Effector memory CD4-positive, alpha-beta T cell (primary cell): ENCODE measurements at regions not wholly inside any gene's neighbourhood (a gene's known extent, or its start where the extent isn't known, plus 50 kb on each side); places are given as distances from the start of the nearest gene placed in this dataset.

Experiments used
- DNase-seq, 3 donors: peaks; one replicate each; pipeline ENCODE4 v3.0.0-alpha.2; 2020
- H3K27ac ChIP-seq: 2 replicates; pipeline ENCODE4 v1.7.0; 2013; ENCODE audit warnings: mild to moderate bottlenecking, low read length, moderate library complexity; ENCODE audit not compliant: insufficient read depth, poor library complexity, severe bottlenecking
- H3K27me3 ChIP-seq: replicated peaks from 2 replicates; pipeline ENCODE4 v1.7.0; 2013; ENCODE audit warnings: mild to moderate bottlenecking, low read length; ENCODE audit not compliant: insufficient read depth, control insufficient read depth, poor library complexity, severe bottlenecking
- H3K36me3 ChIP-seq: 2 replicates; pipeline ENCODE4 v1.7.0; 2013; ENCODE audit warnings: mild to moderate bottlenecking, low read length, moderate library complexity; ENCODE audit not compliant: control insufficient read depth, insufficient read depth
- H3K4me1 ChIP-seq: 2 replicates; pipeline ENCODE4 v1.7.0; 2013; ENCODE audit warnings: low read length, mild to moderate bottlenecking; ENCODE audit not compliant: control insufficient read depth, insufficient read depth, poor library complexity, severe bottlenecking
- H3K4me3 ChIP-seq: 2 replicates; pipeline ENCODE4 v1.7.0; 2013; ENCODE audit warnings: low read length, low read depth, mild to moderate bottlenecking; ENCODE audit not compliant: insufficient read depth, poor library complexity, severe bottlenecking
- H3K9me3 ChIP-seq: 2 replicates; pipeline ENCODE4 v1.7.0; 2013; ENCODE audit warnings: mild to moderate bottlenecking, low read length, moderate library complexity; ENCODE audit not compliant: control insufficient read depth

DNA sequence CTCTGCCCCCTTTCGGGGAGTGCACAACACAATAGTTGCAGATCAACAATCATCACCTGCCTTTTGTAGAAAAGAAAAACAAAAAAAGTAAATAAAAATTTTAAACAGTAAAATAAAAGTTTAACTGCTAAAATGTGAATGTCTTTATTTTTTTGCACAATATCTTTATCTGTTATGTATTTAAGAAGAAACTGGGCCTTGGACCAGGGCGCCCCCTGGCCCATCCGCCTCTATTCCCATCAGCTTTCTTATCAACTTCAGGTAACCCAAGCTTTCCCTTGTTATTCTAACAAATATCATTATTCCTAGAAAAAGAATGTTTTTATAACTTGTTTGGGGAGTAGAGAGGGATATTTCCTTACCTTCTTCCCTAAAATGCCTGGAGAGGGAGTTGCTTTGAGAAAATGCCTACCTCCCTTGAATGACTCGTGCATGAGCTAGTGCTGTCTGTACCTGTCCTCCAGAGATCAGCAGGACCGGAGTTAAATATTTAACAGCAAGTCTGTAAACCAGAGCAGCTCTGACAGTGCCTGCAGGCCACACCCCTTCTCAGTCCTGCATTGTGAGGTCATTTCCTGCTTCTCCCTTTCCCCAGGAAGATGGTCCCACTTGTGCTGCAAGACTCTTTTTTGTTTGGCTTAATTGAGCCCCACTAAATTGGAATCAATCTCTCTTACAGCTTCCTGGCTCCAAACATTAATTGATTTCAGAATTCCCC lies 192.8 kb upstream of the RGS6 start:
- Histone ChIP-seq H3K9me3 (no peaks in the 10 kb centered on the region), H3K4me1 (no peaks in the 10 kb centered on the region), H3K27ac (no peak overlapping the region), H3K27me3 (no peaks in the 10 kb centered on the region), H3K4me3 (no peak overlapping the region), H3K36me3 (peaks cover 25% of the 10 kb centered on the region)
- no peak for DNase-seq

DNA sequence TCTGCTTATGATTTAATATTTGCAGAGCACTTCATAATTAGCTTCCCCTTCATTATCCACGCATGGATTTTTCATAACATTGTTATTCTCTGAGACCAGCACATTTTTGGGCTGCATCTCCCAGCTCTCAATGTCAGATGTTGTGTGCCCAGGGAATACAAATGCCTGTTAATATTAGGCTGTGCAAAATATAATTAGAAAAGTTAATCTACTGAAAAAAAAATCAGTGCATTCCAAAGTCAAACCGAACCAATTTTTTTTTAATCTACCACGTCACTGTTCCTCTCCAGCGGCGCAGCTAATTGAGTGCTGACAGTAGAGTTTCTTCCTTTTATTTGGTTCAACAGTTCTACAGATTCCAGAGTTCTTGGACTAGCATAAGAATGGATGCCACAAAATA lies 191.0 kb upstream of the RGS6 start:
- Histone ChIP-seq H3K4me3 (no peak overlapping the region), H3K36me3 (peaks cover 8% of the 10 kb centered on the region), H3K4me1 (no peaks in the 10 kb centered on the region), H3K9me3 (no peaks in the 10 kb centered on the region), H3K27me3 (no peaks in the 10 kb centered on the region), H3K27ac (no peak overlapping the region)
- no peak for DNase-seq

DNA sequence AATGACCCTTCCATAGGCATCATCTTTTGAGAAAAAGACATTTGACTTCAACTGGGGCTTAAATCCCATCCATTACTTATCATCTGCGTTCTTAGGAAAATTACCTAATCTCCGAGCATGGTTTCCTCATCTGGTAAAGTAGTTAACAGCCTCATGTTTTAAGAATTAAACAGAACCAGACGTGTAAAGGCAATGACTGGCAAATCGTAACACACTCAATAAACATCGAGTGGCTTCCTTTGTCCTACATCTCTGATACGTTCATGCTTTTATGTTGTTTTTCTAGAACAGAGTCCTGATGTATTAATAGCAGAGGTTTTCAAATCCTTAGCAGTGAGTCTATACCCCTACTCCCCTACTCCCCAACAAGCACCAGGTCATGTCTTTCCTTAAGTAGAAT lies 189.7 kb upstream of the RGS6 start:
- no peaks in the 10 kb centered on the region for H3K27me3 ChIP-seq
- H3K4me1 ChIP-seq = no peaks in the 10 kb centered on the region
- H3K27ac ChIP-seq = no peak overlapping the region
- H3K36me3 ChIP-seq = no peaks in the 10 kb centered on the region
- H3K4me3 ChIP-seq = no peak overlapping the region
- H3K9me3 ChIP-seq = no peaks in the 10 kb centered on the region
- DNase-seq = no peak

DNA sequence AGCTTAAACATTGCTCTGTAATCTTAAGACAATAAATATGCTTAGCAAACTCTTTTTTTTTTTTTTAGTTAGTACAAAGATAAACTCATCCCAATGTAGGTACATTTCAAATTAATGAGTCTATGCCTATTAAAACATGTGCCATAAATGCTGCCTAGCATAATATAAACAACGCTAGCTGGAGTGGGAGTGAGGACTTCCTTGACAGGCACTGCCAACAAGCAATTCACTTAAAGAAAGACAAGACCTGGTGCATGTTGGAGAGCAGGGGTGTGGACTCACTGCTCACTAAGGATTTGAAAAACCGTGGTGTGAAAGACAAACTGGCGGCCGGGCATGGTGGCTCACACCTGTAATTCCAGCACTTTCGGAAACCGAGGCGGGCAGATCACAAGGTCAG lies 187.2 kb upstream of the RGS6 start:
- Histone ChIP-seq H3K4me3 (no peak overlapping the region), H3K27ac (no peak overlapping the region), H3K36me3 (no peaks in the 10 kb centered on the region), H3K4me1 (no peaks in the 10 kb centered on the region), H3K27me3 (no peaks in the 10 kb centered on the region), H3K9me3 (peaks cover 4% of the 10 kb centered on the region)
- DNase-seq = no peak

DNA sequence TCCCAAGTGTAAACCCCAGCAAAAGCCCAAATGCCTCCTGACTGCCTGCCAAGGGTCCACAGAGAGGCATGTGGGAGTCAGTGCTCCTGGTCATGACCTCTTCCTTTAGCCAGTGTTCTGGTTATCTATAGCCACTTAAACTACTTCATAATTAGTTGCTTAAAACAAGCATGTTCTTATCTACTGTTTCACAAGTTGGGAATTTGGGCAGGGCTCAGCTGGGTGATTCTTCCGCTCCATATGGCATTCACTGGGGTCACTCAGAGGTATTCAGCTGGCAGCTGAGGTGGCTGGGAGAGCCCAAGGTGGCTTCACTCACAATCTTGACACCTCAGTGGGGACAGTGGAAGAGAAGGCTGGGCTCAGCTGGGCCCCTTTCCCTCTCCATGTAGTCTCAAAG lies 184.0 kb upstream of the RGS6 start:
- Histone ChIP-seq H3K4me1 (no peaks in the 10 kb centered on the region), H3K9me3 (peaks cover 4% of the 10 kb centered on the region), H3K4me3 (no peak overlapping the region), H3K36me3 (no peaks in the 10 kb centered on the region), H3K27ac (no peak overlapping the region), H3K27me3 (no peaks in the 10 kb centered on the region)
- no peak for DNase-seq

DNA sequence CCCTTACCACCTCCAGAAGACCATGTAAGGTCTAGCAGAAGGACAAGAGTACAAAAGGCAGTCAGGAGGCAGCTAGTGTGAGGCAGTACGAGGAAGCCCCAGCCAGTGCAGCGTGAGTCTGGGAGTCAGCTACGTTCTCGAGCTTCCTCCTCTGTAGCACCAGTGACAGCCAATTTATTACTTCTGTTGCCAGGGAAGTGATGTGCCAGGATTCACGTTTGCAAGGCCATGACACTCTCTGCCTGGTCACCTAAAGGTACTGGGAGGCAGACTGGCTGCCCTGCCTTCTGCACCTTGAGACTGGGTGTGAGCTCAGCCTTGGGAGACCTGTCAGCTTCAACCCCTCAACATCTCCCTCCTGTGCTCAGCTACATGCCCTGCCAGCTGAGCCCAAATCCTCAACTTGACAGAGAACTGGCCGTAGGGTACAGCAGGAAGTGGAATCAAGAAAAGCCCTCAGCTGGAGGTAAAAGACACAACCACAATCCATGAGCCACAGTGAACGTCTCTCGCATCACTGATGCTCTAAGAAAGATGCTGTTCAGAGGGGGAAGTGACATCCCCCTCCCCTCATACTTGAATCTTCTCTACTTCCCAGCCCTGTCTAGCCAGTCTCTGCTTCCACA lies 182.5 kb upstream of the RGS6 start:
- H3K36me3 ChIP-seq = no peaks in the 10 kb centered on the region
- H3K4me1 ChIP-seq = no peaks in the 10 kb centered on the region
- no peak overlapping the region for H3K27ac ChIP-seq
- DNase-seq = no peak
- peaks cover 4% of the 10 kb centered on the region for H3K9me3 ChIP-seq
- H3K27me3 ChIP-seq = no peaks in the 10 kb centered on the region
- H3K4me3 ChIP-seq = no peak overlapping the region

DNA sequence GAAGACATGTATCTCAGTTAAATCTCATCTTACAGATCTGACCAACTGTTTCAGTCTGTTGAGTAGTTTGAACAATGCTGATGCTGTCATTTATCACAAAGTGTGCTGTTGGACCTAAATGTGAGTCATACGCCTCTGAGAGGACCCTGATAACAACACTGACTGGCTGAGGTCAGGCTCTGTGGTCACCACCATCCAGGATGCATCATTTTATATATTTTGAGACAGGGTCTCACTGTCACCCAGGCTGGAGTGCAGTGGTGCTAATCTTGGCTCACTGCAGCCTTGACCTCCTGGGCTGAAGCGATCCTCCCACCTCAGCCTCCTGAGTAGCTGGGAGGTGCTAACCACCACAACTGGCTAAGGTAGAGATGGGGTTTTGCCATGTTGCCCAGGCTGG lies 181.0 kb upstream of the RGS6 start:
- peaks cover 4% of the 10 kb centered on the region for H3K9me3 ChIP-seq
- no peak for DNase-seq
- no peak overlapping the region for H3K4me3 ChIP-seq
- H3K36me3 ChIP-seq = no peaks in the 10 kb centered on the region
- no peaks in the 10 kb centered on the region for H3K27me3 ChIP-seq
- no peak overlapping the region for H3K27ac ChIP-seq
- H3K4me1 ChIP-seq = no peaks in the 10 kb centered on the region

DNA sequence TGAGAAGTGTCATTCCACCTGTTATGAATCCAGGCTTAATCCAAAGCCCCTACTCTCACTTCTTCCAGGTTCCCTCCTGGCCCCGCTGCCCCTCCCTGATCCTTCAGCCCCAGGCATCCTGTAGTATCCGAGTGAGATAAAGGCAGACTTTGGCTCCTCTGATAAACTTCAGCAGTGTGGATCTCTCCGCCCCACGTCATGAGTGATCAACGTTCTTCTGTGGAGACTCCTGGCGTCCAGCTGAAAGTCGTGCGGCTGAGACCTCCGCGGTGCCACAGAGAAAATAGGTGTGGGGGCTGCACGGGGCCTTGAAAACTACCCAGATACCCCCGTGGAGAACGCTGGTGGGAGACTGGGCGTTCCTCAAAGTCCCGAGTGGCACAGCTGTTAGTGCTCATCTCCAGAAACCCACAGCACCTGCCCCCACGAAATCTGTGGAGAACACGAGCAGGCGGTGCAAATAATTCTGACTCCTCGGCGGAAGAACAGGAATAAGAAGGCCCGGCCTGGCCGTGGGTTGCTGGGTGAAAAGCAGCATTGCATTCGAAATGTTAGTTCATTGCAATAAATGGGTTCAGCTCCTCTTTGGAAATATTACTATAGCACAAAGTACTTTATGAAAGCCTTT lies 180.0 kb upstream of the RGS6 start:
- Histone ChIP-seq H3K4me3 (no peak overlapping the region), H3K27ac (no peak overlapping the region), H3K36me3 (no peaks in the 10 kb centered on the region), H3K9me3 (peaks cover 4% of the 10 kb centered on the region), H3K4me1 (no peaks in the 10 kb centered on the region), H3K27me3 (no peaks in the 10 kb centered on the region)
- no peak for DNase-seq

DNA sequence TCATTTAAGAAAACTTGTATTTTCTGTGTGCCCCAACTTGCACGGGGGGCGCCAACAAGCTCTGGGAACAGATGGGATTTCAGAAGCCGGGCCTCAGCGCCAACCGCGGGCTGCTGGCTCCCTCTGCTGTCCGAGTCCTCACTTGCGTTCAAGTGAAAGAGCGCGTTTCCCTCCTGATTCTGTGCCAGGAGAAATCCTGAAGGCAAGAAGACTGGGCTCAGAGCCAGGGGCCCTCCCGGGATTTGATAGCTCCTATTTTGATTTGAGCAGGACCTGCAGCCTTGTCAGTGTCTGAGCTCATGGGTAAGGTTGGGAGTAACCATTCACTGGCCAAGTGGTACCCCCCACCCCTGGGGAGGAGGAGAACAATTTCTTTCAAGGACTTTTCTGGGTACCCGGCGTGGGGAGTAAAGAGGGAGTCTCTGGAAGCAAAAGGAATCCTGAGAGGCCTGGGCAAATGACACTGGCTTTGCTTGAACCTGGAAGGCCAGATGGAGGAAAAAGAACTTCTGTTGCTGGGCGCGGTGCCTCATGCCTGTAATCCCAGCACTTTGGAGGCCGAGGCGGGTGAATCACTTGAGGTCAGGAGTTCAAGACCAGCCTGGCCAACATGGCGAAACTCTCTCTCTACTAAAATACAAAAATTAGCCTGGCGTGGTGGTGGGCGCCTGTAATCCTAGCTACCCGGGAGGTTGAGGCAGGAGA lies 179.0 kb upstream of the RGS6 start:
- Histone ChIP-seq H3K27ac (no peak overlapping the region), H3K4me1 (no peaks in the 10 kb centered on the region), H3K36me3 (no peaks in the 10 kb centered on the region), H3K27me3 (no peaks in the 10 kb centered on the region), H3K9me3 (peaks cover 2% of the 10 kb centered on the region), H3K4me3 (no peak overlapping the region)
- peak; percentile 38 to 62 (median 41) for DNase-seq

DNA sequence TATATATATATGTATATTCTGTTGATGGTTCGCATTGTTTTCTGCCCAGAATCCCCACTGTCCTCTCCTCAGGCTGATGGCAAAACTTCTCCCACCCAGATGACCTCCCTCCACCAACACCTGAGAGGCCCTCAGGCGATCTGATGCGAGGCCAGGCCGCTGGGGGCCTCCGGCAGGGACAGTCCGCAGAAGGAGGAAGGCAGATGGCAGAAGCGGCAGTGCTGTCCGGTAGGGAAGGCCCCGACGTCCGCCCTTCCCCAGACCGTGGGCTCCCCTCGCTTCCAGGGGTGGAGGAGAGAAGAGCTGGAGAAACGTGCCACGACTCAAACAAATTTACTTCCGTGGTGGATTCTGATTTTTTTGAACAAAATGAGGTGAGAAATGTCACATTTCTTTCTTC lies 178.3 kb upstream of the RGS6 start:
- Histone ChIP-seq H3K9me3 (no peaks in the 10 kb centered on the region), H3K4me1 (no peaks in the 10 kb centered on the region), H3K36me3 (no peaks in the 10 kb centered on the region), H3K27me3 (no peaks in the 10 kb centered on the region), H3K4me3 (no peak overlapping the region), H3K27ac (no peak overlapping the region)
- no peak for DNase-seq
